ENCODE measurements at regions not wholly inside any gene's neighbourhood (a gene's known extent, or its start where the extent isn't known, plus 50 kb on each side); places are given as distances from the start of the nearest gene placed in this dataset.

DNA sequence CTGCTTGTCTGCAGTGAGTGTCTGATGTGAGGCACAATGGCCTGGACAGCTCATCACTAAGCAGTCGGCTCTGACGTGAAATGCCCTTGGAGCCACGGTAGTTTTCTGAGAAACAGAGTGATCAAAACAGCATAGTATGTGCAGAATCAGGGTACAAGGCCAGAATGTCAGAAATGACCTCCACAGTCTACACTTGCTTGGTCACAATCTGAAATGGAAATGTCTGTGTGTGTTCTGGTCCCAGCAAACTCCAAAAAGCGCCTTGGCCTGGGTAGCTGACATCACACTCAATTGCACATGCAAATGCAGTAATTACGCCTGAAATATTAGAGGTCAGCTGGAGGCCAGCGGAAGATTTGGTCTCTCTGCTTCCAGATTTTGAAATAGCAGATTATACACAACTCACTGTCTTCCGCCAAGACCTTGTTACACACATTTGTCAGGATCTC, 95.4 kb downstream of the CTAGE1 start:
- Histone ChIP-seq H3K9ac (ENCODE audit: low read length) (no peak overlapping the region), H3K4me1 (ENCODE audit: control insufficient read depth, insufficient read depth, low read length) (no peaks in the 10 kb centered on the region), H3K27ac (ENCODE audit: low read depth, low read length) (no peak overlapping the region), H3K36me3 (ENCODE audit: control insufficient read depth, insufficient read depth, low read length) (no peaks in the 10 kb centered on the region), H3K4me3 (ENCODE audit: low read length) (no peak overlapping the region), H3K27me3 (ENCODE audit: control insufficient read depth, insufficient read depth, low read length) (no peaks in the 10 kb centered on the region)

DNA sequence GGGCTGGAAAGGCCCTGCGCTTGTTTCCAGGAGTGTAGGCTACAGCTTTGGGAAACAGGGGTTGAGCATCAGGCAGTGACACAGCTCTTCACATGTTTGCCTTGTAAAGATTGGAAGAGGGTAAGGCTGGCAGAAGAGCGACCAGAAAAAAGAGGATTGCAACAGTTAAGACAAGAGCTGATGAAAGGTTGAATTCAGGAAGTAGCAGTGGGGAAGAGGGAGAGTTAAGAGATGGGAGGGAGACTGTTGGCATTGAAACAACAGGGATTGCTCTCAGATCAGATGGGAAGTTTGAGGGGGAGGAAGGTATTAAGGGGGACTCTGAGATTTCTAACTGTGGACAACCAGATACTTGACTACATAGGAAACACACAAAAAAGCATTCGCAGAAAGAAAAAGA, 96.9 kb downstream of the CTAGE1 start:
- Histone ChIP-seq H3K4me1 (ENCODE audit: control insufficient read depth, insufficient read depth, low read length) (no peaks in the 10 kb centered on the region), H3K27ac (ENCODE audit: low read depth, low read length) (no peak overlapping the region), H3K9ac (ENCODE audit: low read length) (no peak overlapping the region), H3K36me3 (ENCODE audit: control insufficient read depth, insufficient read depth, low read length) (no peaks in the 10 kb centered on the region), H3K4me3 (ENCODE audit: low read length) (no peak overlapping the region), H3K27me3 (ENCODE audit: control insufficient read depth, insufficient read depth, low read length) (no peaks in the 10 kb centered on the region)

DNA sequence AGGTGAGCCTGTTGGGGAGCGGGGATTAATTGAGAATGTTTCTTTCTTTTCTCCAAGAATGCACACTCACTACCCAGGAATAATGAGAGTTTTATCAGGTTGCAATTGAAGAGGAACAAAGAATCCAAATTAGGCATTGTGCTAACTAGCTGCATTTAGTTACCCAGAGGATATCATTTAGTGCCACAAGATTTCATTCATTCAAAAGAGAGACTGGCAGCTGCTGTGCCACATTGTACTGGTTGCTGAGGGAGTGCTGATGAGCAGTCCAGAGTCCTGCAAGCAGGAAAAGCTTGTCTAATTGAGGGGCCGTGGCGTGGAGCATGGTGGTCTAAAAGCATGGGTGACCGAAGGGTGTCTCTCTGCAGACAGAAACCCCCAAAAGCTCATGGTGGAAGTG, 97.6 kb downstream of the CTAGE1 start:
- no peaks in the 10 kb centered on the region for H3K27me3 ChIP-seq (ENCODE audit: control insufficient read depth, insufficient read depth, low read length)
- H3K4me3 ChIP-seq (ENCODE audit: low read length) = no peak overlapping the region
- no peaks in the 10 kb centered on the region for H3K36me3 ChIP-seq (ENCODE audit: control insufficient read depth, insufficient read depth, low read length)
- no peak overlapping the region for H3K27ac ChIP-seq (ENCODE audit: low read depth, low read length)
- no peak overlapping the region for H3K9ac ChIP-seq (ENCODE audit: low read length)
- no peaks in the 10 kb centered on the region for H3K4me1 ChIP-seq (ENCODE audit: control insufficient read depth, insufficient read depth, low read length)

DNA sequence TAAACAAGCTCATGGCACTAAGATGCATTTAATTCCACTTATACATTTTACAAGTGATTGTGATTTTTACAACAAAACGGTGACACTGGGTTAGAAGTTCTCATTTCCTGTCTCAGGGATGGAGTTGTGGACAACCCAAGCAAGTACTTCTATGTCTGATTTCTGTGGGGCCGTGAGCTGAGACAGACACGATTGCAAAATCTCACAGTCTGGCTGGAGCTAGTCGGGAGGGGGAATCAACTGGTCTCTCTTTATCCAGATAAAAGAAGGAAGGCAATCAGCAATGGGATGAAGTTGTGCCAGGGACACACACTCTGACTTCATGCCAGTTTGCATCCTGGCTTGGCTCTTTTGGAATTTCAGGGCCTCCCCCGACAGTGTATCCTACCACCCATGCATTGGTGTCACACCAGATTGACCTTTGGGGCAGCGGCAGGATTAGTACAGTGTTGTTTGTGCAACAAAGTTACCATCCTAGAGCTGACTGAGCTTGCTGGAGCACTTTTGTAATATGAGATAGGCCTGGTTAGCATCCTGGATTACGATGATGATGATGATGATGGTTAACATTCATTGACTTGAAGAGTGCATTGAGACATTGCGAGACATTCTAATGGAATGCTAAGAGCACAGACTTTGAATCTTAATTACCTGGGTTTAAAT, 98.8 kb downstream of the CTAGE1 start:
- Histone ChIP-seq H3K27ac (ENCODE audit: low read depth, low read length) (no peak overlapping the region), H3K4me3 (ENCODE audit: low read length) (no peak overlapping the region), H3K4me1 (ENCODE audit: control insufficient read depth, insufficient read depth, low read length) (no peaks in the 10 kb centered on the region), H3K27me3 (ENCODE audit: control insufficient read depth, insufficient read depth, low read length) (no peaks in the 10 kb centered on the region), H3K9ac (ENCODE audit: low read length) (no peak overlapping the region), H3K36me3 (ENCODE audit: control insufficient read depth, insufficient read depth, low read length) (no peaks in the 10 kb centered on the region)

DNA sequence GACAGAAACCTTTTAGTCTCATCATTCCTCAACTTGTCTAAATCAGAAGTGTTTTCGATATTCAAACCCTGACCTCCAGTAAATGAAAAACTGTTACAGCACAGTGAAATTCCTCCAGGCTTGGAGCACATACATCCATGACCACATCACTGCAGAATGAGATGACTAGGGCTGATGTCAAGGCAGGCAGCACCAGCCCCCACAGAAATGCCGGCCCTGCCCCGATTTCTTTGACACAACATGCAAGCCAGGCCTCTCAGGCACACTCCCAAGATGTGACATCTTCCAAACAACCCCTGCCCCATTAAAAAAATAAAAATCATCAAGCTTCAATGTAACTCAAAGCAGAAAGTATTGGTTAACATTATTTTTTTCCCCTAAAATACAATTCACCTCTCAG, 103.3 kb downstream of the CTAGE1 start:
- Histone ChIP-seq H3K9ac (ENCODE audit: low read length) (no peak overlapping the region), H3K27ac (ENCODE audit: low read depth, low read length) (no peak overlapping the region), H3K4me1 (ENCODE audit: control insufficient read depth, insufficient read depth, low read length) (no peaks in the 10 kb centered on the region), H3K27me3 (ENCODE audit: control insufficient read depth, insufficient read depth, low read length) (no peaks in the 10 kb centered on the region), H3K36me3 (ENCODE audit: control insufficient read depth, insufficient read depth, low read length) (no peaks in the 10 kb centered on the region), H3K4me3 (ENCODE audit: low read length) (no peak overlapping the region)

DNA sequence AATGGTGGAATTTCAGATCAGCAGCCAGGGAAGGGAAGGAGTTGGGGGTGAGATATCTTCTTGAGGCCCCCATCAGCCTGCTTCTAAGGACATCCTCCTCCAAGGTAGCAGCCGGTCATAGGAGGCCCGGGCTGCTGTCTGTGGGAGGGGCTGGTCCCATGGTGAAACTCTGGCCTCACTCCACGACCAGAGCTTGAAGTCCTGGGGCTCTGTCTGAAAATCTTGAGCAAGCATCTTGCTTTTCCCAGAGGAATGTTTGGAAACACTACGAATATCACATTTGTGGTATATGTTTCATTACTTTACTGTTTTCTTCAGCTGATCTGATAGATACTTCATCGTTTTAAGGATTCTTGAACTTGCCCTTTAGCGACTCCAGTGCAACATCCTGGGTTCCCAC, 103.7 kb downstream of the CTAGE1 start:
- no peaks in the 10 kb centered on the region for H3K36me3 ChIP-seq (ENCODE audit: control insufficient read depth, insufficient read depth, low read length)
- no peak overlapping the region for H3K27ac ChIP-seq (ENCODE audit: low read depth, low read length)
- H3K4me3 ChIP-seq (ENCODE audit: low read length) = no peak overlapping the region
- no peaks in the 10 kb centered on the region for H3K4me1 ChIP-seq (ENCODE audit: control insufficient read depth, insufficient read depth, low read length)
- H3K9ac ChIP-seq (ENCODE audit: low read length) = no peak overlapping the region
- H3K27me3 ChIP-seq (ENCODE audit: control insufficient read depth, insufficient read depth, low read length) = no peaks in the 10 kb centered on the region

DNA sequence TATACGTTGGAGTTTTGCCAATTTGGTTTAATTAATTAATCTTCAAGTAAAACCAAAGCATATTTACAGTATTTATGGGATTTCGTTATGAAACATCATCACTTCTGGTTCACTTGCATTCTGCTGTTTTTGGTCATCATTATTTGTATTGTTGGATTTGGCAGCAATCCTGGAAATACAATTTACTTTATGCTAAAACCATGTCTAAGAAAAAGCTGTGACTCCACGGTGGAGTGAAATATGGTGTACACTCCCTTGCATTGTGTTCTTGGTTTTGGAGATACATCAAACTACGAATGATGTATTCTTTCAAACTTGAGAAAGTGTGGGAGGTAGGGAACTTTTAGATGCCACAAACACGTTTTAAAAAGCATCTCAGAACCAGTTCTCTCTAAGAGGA, 106.4 kb downstream of the CTAGE1 start:
- Histone ChIP-seq H3K27ac (ENCODE audit: low read depth, low read length) (no peak overlapping the region), H3K9ac (ENCODE audit: low read length) (no peak overlapping the region), H3K27me3 (ENCODE audit: control insufficient read depth, insufficient read depth, low read length) (no peaks in the 10 kb centered on the region), H3K4me3 (ENCODE audit: low read length) (no peak overlapping the region), H3K4me1 (ENCODE audit: control insufficient read depth, insufficient read depth, low read length) (no peaks in the 10 kb centered on the region), H3K36me3 (ENCODE audit: control insufficient read depth, insufficient read depth, low read length) (no peaks in the 10 kb centered on the region)

DNA sequence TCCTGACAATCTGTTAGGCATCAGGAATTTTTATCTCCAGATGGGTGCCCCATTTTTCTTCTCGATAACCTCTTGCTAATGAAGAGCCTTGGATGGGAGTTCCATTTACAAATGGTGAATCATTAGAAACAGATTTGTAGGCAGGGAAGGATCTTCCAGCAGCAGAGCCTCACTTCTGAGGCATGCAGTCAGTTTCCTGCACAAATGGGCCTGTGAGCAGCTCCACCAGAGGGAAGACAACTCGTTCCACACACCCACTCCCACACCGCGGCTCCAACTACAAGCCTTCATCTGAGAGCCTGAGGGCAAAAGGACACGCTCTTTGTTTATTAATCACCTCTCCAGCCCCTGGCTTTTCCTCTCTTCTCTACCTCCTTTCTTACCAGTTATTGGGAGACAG, 108.5 kb downstream of the CTAGE1 start:
- Histone ChIP-seq H3K27ac (ENCODE audit: low read depth, low read length) (no peak overlapping the region), H3K4me1 (ENCODE audit: control insufficient read depth, insufficient read depth, low read length) (no peaks in the 10 kb centered on the region), H3K27me3 (ENCODE audit: control insufficient read depth, insufficient read depth, low read length) (no peaks in the 10 kb centered on the region), H3K36me3 (ENCODE audit: control insufficient read depth, insufficient read depth, low read length) (no peaks in the 10 kb centered on the region), H3K4me3 (ENCODE audit: low read length) (no peak overlapping the region), H3K9ac (ENCODE audit: low read length) (no peak overlapping the region)

DNA sequence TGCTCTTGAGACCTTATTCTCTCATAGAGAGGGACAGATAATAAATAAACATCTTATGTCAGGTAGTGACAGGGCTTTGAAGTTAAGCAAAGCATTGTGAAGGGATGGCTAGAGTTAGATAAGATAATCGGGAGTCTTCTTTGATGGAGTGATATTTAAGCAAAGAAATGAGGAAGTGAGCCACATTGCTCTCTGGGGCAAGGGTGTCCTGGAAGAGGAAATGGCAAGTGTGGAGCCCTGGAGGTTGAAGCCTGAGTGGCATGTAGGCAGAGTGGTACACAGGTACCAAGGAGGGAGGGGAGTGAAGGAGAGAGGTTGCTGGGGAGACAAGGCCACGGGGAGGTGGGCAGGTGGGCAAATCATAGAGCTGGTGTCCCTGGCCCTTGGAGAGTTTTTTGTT, 110.2 kb downstream of the CTAGE1 start:
- no peak overlapping the region for H3K9ac ChIP-seq (ENCODE audit: low read length)
- no peak overlapping the region for H3K27ac ChIP-seq (ENCODE audit: low read depth, low read length)
- H3K36me3 ChIP-seq (ENCODE audit: control insufficient read depth, insufficient read depth, low read length) = no peaks in the 10 kb centered on the region
- H3K27me3 ChIP-seq (ENCODE audit: control insufficient read depth, insufficient read depth, low read length) = no peaks in the 10 kb centered on the region
- no peaks in the 10 kb centered on the region for H3K4me1 ChIP-seq (ENCODE audit: control insufficient read depth, insufficient read depth, low read length)
- H3K4me3 ChIP-seq (ENCODE audit: low read length) = no peak overlapping the region

DNA sequence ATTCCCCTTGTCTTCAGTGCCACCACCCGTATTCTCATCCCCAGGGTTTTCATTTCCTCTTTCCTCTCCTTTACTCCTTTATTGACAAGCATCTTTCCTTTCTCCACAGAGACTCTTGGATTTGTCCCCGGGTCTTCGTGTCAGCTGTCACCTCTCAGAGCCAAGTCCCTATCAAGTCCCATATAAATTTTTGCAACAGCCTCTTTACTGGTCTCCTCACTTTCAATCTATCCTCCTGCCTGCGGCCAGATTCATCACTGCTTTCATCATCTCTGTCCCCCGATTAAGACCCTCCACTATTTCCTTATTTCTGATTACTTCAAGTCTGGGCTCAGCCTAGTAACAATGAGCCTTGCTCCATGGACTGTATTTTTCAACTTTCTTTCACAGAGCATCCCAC, 113.8 kb downstream of the CTAGE1 start:
- Histone ChIP-seq H3K4me1 (ENCODE audit: control insufficient read depth, insufficient read depth, low read length) (no peaks in the 10 kb centered on the region), H3K4me3 (ENCODE audit: low read length) (no peak overlapping the region), H3K27ac (ENCODE audit: low read depth, low read length) (no peak overlapping the region)

DNA sequence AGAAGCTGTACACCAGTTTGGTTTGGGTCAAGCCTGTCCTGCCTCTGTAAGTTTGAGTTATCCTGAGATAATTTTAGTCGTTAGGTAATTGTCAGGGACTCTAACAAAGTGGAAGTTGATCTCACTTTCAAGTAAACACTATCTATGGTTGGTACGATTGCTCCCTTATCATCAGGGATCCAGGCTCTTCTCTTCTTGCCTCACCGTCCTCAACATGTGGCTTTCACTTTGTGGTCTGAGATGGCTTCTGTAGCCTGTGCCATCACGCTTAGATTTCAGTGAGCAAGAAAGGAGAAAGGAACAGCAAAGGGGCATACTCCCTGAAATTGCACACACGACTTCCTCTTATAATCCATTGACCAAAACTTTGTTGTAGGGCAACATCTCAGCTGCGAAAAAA, 115.6 kb downstream of the CTAGE1 start:
- Histone ChIP-seq H3K36me3 (ENCODE audit: control insufficient read depth, insufficient read depth, low read length) (no peaks in the 10 kb centered on the region), H3K27me3 (ENCODE audit: control insufficient read depth, insufficient read depth, low read length) (no peaks in the 10 kb centered on the region), H3K27ac (ENCODE audit: low read depth, low read length) (no peak overlapping the region), H3K9ac (ENCODE audit: low read length) (no peak overlapping the region), H3K4me1 (ENCODE audit: control insufficient read depth, insufficient read depth, low read length) (no peaks in the 10 kb centered on the region), H3K4me3 (ENCODE audit: low read length) (no peak overlapping the region)

More for the DNA sequence above, 113.8 kb downstream of the CTAGE1 start:
- Histone ChIP-seq H3K36me3 (ENCODE audit: control insufficient read depth, insufficient read depth, low read length) (no peaks in the 10 kb centered on the region), H3K27me3 (ENCODE audit: control insufficient read depth, insufficient read depth, low read length) (no peaks in the 10 kb centered on the region), H3K9ac (ENCODE audit: low read length) (no peak overlapping the region)

DNA sequence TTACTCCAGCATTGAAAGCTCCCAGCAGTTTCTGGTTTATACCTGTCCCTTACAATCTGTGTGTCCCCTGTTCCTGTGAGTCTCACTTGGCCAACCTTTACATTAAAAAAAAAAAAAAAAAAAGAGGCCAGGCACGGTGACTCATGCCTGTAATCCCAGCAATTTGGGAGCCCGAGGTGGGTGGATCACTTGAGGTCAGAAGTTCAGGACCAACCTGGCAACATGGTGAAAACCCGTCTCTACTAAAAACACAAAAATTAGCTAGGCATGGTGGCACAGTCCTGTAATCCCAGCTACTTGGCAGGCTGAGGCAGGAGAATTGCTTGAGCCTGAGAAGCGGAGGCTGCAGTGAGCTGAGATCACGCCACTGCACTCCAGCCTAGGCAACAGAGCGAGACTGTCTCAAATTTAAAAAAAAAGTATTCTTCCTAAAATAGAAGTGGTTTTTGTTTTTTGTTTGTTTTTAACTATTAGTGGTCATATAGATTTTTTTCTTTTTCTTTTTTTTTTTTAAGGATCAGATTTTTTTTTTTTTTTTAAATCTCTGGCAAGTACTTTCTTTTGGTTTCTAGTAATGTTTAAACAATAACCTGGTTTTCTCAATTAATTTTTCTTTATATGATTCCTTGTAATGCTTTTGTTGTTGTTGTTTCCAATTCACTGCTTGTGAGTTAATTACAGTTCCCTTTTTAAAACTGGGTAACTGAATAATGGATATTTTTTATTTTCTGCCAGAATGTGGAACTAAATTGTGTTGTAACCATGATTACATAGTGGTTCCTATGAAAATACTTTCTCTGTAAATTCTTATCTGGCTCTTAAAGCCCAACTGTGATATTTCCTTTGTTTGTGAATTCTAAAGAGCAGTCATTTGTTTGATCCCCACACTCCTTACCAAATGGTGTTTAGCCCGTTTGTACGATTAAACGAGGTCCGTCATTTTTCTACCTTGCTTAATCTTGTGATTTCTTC, 116.8 kb downstream of the CTAGE1 start:
- Histone ChIP-seq H3K36me3 (ENCODE audit: control insufficient read depth, insufficient read depth, low read length) (no peaks in the 10 kb centered on the region), H3K4me1 (ENCODE audit: control insufficient read depth, insufficient read depth, low read length) (no peaks in the 10 kb centered on the region), H3K4me3 (ENCODE audit: low read length) (no peak overlapping the region), H3K9ac (ENCODE audit: low read length) (no peak overlapping the region), H3K27ac (ENCODE audit: low read depth, low read length) (no peak overlapping the region), H3K27me3 (ENCODE audit: control insufficient read depth, insufficient read depth, low read length) (no peaks in the 10 kb centered on the region)
